ENCODE measurements at regions not wholly inside any gene's neighbourhood (a gene's known extent, or its start where the extent isn't known, plus 50 kb on each side); places are given as distances from the start of the nearest gene placed in this dataset.
"Not testable (repeated sequence)": the region's sequence is repeated elsewhere in the genome, so short reads cannot be mapped to it uniquely, and the experiment has no call there.

DNA sequence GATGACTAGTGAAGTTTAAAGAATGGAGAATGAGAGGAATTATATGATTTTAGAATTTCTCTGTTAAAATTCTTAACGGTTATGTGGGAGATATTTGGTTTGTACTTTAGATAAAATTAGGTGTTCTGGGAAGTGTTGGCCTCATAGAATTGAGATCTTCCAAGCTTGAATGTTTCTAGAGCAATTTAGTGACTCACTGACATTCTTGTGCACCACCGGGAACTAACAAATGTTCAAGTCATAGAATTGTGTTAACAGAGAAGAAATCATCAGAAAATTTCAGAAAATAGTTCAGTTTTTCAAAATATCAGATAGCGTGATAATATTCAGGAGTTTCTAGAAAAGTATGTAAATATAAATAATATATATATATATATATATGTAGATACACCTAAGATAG is 67.9 kb upstream of the BMP5 start:
- no peak overlapping the region for H3K4me3 ChIP-seq (ENCODE audit: low read depth, low read length)
- TF ChIP-seq, protein P1, sequence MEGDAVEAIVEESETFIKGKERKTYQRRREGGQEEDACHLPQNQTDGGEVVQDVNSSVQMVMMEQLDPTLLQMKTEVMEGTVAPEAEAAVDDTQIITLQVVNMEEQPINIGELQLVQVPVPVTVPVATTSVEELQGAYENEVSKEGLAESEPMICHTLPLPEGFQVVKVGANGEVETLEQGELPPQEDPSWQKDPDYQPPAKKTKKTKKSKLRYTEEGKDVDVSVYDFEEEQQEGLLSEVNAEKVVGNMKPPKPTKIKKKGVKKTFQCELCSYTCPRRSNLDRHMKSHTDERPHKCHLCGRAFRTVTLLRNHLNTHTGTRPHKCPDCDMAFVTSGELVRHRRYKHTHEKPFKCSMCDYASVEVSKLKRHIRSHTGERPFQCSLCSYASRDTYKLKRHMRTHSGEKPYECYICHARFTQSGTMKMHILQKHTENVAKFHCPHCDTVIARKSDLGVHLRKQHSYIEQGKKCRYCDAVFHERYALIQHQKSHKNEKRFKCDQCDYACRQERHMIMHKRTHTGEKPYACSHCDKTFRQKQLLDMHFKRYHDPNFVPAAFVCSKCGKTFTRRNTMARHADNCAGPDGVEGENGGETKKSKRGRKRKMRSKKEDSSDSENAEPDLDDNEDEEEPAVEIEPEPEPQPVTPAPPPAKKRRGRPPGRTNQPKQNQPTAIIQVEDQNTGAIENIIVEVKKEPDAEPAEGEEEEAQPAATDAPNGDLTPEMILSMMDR (IDR thresholded peaks at IDR 0.05; ENCODE audit: low read depth, low read length) = no peak

DNA sequence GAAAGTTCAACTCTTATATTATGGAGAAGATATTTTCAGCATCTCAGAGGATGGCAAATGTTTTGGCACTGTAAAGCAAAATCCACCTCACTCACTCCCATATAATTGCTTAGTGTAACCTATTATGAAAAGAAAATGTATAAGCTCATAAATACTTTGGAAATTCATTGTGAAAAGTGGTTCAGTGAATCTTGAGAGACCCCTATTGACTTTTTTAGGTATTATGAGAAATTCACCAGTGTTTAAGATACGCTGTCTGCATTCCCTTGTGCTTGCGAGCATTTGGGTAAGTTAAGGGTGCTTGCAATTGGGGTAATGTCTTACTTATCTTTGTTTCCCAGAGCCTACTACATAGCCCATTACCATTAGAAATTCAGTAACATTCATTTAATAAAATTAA is 66.3 kb upstream of the BMP5 start:
- no peak overlapping the region for H3K4me3 ChIP-seq (ENCODE audit: low read depth, low read length)
- TF ChIP-seq, protein P1 (IDR thresholded peaks at IDR 0.05; ENCODE audit: low read depth, low read length) = no peak

DNA sequence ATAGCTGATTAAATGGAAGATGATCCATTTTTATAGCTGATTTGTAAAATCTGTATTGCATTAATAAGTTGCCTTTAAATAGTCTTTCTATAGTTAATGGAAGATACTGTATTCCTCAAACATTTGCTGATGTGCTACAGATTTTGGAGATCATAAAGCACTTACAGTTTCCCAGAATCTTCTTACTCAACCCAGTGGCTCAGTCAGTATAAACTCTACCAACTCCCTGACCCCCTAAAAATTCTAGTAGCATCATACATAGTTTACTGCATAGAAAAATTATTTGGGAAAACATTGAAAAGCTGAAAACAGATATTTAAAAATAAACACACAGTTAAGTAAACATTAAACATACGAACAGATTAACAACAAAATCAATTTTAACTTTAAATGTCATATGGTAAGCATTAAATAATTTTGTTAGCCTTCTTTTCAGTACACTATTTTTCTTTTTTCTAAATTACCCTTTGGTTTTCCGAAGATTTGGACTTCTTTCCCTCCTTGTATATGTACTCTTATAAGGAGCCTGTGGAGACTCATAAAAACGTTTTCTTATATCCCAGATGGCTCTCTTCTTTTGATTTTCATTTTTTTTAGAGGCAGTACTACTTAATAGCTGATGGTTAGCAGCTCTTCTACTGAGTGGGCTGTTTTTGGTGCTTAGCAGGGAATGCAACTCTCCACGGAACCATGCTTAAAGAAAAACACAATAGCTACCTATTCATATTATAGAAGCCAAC is 62.7 kb upstream of the BMP5 start:
- no peak overlapping the region for H3K4me3 ChIP-seq (ENCODE audit: low read depth, low read length)
- TF ChIP-seq, protein P1 (IDR thresholded peaks at IDR 0.05; ENCODE audit: low read depth, low read length) = no peak

DNA sequence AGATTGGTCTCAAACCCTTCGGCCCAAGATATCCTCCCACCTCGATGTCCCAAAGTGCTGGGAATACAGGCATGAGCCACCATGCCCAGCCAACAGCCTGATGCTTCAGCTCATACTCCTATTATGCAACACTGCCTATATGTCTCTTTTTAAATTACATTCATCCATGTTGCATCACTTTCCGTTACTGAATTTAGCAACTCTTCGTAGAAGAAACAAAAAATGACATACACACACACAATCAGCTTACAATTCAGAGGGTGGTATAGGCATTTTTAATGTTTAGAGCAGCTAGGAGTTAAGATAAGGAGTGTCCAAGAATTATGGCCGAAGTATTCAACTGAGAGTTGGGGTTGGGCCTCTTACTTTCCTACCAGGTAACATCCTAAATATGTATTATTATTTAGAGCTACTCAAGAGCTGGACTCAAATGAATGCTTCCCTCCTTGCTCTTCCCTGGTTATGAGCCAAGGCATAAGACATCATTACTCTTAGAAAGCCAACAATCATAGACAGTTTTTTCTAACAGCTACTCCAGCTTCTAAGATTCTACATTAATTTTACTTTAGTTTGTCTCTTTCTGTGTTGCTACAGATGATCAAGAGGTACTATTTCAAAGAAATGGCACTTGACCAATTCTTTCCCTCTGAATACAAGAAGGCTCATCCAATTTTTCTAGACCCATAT is 62.0 kb upstream of the BMP5 start:
- TF ChIP-seq, protein P1 (IDR thresholded peaks at IDR 0.05; ENCODE audit: low read depth, low read length) = no peak

DNA sequence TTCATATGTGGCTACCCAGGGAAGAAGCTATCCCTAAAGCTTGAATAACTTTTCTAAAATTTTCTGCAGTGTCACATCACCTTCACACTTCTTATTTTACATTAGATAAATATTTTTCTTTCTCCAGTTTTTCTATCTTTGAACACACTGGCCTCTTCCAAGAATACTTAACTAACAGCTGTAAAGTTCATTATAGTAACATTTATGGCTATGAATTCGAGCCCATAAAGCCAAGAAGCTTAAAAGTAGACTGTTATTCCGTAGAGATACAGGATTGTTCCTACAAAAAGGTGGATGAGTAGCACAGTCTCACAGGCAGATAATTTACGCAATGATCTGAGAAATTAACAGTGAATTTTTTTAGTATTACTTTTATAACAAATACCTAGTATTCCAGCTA is 55.7 kb upstream of the BMP5 start:
- TF ChIP-seq, protein P1 (IDR thresholded peaks at IDR 0.05; ENCODE audit: low read depth, low read length) = no peak
- no peak overlapping the region for H3K4me3 ChIP-seq (ENCODE audit: low read depth, low read length)

More for the DNA sequence above, 62.0 kb upstream of the BMP5 start:
- no peak overlapping the region for H3K4me3 ChIP-seq (ENCODE audit: low read depth, low read length)

DNA sequence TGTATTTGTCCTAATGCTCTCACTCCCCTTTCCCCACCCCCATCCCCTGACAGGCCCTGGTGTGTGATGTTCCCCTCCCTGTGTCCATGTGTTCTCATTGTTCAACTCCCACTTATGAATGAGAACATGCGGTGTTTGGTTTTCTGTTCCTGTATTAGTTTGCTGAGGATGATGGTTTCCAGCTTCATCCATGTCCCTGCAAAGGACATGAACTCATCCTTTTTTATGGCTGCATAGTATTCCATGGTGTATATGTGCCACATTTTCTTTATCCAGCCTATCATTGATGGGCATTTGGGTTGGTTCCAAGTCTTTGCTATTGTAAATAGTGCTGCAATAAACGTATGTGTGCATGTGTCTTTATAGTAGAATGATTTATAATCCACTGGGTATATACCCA is 52.3 kb upstream of the BMP5 start:
- H3K4me3 ChIP-seq (ENCODE audit: low read depth, low read length) = not testable (repeated sequence)

DNA sequence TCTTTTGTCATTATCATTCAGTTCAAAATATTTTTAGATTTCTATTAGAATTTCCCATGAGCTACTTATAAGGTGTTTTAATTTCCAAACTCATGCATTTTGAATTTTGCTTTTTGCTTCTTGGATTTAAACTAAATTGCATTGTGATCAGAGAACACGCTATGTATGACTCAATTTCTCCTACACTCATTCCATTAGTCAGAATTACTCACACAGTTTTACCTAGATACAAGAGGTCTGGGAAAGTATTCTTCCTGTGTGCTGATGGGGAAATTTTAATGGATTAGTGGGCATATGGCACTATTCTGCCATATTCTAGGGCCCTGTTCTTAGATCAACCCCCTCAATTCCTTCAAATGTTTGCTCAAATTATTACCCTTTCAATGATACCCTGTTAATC is 49.9 kb upstream of the BMP5 start:
- TF ChIP-seq, protein P1 (IDR thresholded peaks at IDR 0.05; ENCODE audit: low read depth, low read length) = no peak
- no peak overlapping the region for H3K4me3 ChIP-seq (ENCODE audit: low read depth, low read length)
